ENCODE measurements at regions not wholly inside any gene's neighbourhood (a gene's known extent, or its start where the extent isn't known, plus 50 kb on each side); places are given as distances from the start of the nearest gene placed in this dataset.

DNA sequence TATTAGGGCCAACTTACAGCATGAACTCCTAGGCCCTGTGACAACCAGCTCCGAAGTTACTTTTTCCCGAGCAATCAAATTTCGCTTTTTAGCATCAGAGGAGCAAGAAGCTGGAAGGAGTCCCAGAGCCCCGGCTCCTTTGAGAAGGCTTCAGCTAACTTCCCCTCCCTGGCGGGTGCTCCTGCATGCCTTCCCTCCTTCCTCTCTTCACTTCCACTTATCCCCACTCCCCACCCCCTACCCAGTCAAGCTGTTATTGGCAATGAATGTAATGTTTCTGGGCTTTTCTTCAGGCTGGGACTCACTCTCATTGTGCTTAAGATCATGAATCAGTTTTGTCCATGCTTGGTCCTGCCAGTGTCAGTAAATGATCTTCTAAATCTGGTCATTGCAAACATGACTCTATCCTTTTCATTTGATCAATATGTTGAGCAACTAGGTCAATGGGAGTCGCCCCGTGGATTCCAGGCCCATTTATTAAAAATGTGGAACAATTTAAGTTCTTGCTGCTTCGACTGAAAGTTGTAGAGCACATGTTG lies 94.5 kb upstream of the TSPAN2 start:
- H3K4me3 Mint-ChIP-seq: no peak overlapping the region
- no peaks in the 10 kb centered on the region for H3K36me3 Mint-ChIP-seq
- no peaks in the 10 kb centered on the region for H3K9me3 Mint-ChIP-seq
- no peak for ATAC-seq (ENCODE audit: low read depth in 2 of 2)
- no peak for DNase-seq
- no peak overlapping the region for H3K27ac Mint-ChIP-seq
- peaks cover 0 to 15% (median 10%) of the 10 kb centered on the region in 3 donors for H3K27me3 Mint-ChIP-seq
- H3K4me1 Mint-ChIP-seq: no peaks in the 10 kb centered on the region

DNA sequence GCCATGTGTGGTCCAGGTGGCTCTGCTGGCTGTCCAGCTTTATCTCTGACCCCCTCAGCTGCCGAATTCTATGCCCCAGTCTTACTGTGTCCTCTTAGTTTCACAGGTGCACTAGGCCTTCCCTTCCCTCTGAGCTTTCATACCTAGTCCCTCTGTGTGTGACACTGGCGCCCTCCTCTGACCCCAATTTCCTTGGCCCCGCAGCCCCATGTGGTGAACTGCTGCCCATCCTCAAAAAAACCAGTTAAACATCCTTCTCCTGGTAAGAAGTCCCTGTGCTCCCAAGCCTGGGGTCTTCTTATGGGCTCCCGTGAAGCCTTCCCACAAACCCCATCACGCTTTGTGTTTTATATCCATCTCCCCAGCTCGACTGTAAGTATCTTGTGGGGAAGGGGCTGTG lies 93.9 kb upstream of the TSPAN2 start:
- Mint-ChIP-seq H3K27ac (no peak overlapping the region), H3K36me3 (no peaks in the 10 kb centered on the region), H3K4me3 (no peak overlapping the region), H3K4me1 (no peaks in the 10 kb centered on the region), H3K9me3 (no peaks in the 10 kb centered on the region), H3K27me3 (peaks cover 0 to 13% (median 11%) of the 10 kb centered on the region in 3 donors)
- DNase-seq (no peak), ATAC-seq (ENCODE audit: low read depth in 2 of 2) (no peak)

DNA sequence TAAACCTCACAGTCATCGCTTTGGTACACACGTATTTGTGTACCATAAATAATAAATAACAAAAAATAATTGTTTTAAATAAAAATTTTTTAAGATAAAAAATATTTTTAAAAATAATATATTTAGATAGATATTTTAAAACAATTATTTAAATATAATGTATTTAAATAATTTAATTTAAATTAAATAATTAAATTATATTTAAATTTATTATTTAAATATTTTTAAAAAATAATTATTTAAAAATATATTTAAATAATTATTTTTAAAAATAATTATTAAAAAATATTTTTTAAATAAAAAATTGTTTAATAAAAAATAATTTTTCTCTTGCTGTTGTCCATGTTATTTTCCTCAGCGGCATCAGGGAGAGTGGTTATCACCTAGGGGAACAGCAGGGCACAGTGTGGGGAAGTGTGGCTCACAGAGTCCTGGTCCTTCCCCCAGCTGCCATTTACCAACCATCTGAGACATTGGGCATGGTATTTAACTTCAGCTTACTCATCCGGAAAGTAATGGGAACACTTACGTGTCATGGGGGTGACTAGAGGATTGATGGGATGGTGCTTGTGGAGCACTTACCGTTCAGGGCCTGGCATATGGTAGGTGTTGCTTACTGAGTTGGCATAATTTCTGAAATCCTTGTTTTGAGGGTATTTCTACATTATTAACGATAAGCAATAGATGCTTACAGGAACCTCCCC lies 92.9 kb upstream of the TSPAN2 start:
- ATAC-seq (ENCODE audit: low read depth in 2 of 2): no peak

DNA sequence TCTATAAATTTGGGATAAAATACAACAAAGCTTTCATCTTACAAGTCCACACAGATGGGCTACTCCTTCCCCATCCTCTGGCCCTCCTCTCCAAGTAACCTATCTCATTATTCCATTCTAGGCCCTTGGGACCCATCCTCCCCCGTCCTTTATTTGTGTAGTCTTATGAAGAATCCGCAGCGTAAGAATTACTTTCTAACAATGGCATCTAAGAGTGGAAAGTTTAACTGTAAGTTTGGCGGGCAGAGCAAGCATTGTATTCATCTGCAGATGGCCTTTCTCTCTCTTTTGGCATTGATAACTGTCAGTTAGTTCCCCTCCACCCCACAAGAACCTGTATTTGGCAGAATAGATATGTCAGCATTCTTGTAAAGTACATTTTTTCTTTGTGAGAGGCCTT lies 91.9 kb upstream of the TSPAN2 start:
- no peaks in the 10 kb centered on the region for H3K9me3 Mint-ChIP-seq
- H3K27me3 Mint-ChIP-seq: peaks cover 0 to 7% (median 6%) of the 10 kb centered on the region in 3 donors
- no peak for ATAC-seq (ENCODE audit: low read depth in 2 of 2)

More for the DNA sequence above, 92.9 kb upstream of the TSPAN2 start:
- H3K4me3 Mint-ChIP-seq: no peak overlapping the region
- peaks cover 0 to 7% (median 6%) of the 10 kb centered on the region in 3 donors for H3K27me3 Mint-ChIP-seq
- no peaks in the 10 kb centered on the region for H3K36me3 Mint-ChIP-seq
- H3K27ac Mint-ChIP-seq: peak overlapping the region in 1 of 6 donors; percentile 15
- no peak for DNase-seq
- no peaks in the 10 kb centered on the region for H3K9me3 Mint-ChIP-seq
- H3K4me1 Mint-ChIP-seq: no peaks in the 10 kb centered on the region

DNA sequence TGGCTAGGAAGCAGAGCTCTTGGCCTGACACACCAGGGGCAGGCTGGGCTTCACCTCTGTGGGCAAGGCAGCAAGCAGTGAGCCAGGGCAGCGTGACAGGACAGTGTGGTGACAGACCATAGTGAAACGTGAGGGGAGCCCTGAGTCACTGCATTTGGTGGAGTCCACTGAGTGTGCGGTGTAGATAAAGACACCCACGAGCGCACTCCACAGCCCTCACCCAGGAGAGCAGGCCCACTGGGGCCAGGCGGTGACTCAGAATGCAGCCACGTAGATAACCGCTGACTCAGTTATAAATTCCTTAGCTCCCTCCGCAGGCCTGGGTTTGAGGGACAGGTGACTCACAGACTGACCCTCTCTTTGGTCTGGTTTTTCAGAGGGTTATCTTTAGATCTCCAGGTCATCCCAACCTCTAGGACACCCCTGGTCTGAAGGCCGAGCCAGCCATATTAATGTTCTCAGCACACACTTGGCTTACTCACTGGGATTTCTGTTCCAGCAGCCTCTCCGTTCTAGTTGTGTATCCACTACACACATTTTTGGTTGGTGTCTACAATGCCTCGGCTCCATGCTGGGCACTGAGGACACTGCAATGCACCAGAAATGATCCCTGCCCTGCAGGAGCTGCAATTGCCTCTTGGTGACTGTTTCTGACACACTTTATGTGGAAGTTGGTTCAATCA lies 90.2 kb upstream of the TSPAN2 start:
- no peak for ATAC-seq (ENCODE audit: low read depth in 2 of 2)
- no peaks in the 10 kb centered on the region for H3K9me3 Mint-ChIP-seq
- H3K4me3 Mint-ChIP-seq: no peak overlapping the region
- peaks cover 6 to 13% (median 7%) of the 10 kb centered on the region in 3 donors for H3K27me3 Mint-ChIP-seq
- no peaks in the 10 kb centered on the region for H3K4me1 Mint-ChIP-seq
- no peak for DNase-seq
- no peak overlapping the region for H3K27ac Mint-ChIP-seq
- H3K36me3 Mint-ChIP-seq: no peaks in the 10 kb centered on the region

More for the DNA sequence above, 91.9 kb upstream of the TSPAN2 start:
- no peak overlapping the region for H3K27ac Mint-ChIP-seq
- no peaks in the 10 kb centered on the region for H3K4me1 Mint-ChIP-seq
- H3K36me3 Mint-ChIP-seq: no peaks in the 10 kb centered on the region
- DNase-seq: no peak
- H3K4me3 Mint-ChIP-seq: no peak overlapping the region

DNA sequence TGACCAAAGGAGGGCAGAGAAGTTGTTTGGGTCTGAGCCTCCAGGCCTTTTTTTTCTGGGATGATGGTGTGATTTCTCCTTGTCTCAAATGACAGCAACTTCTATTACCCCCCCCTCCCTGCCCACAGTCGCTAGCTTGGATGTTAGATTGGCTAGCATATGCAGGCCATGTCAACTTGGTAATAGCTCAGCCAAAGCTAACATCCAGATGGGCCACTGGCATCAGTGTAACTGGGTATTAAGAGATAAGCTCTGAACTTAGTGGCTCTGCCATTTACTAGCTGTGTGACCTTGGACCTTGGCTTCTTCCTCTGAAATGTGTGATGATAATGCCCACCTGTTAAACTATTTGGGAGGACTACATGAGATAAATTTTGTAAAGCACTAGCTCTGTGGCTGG lies 86.9 kb upstream of the TSPAN2 start:
- ATAC-seq (ENCODE audit: low read depth in 2 of 2) (no peak), DNase-seq (no peak)
- Mint-ChIP-seq H3K27me3 (peaks cover 6 to 14% (median 10%) of the 10 kb centered on the region in 3 donors), H3K27ac (no peak overlapping the region), H3K9me3 (peaks cover 0 to 1% (median 0%) of the 10 kb centered on the region in 7 donors), H3K4me3 (no peak overlapping the region), H3K4me1 (no peaks in the 10 kb centered on the region), H3K36me3 (no peaks in the 10 kb centered on the region)

DNA sequence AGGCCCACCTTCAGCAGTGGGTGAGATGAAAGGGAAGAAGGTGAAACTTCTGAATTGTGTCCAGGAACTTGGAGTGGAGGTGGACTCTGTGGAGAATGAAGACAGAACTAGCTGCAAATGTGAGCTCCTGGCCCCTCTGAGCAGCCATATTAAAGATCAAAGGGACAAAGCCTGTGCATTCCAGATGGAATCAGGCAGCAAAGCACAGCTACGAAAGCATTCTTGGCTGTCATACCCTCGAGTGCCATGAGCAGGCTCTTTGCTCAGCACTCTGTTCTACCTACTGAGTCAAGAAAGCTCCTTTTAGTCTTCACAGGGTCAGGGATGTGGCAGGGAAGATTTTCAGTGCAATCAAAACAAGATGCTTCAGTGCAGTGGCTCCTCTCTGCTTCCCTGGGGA lies 86.3 kb upstream of the TSPAN2 start:
- Mint-ChIP-seq H3K4me3 (no peak overlapping the region), H3K27ac (no peak overlapping the region), H3K9me3 (peaks cover 0 to 1% (median 0%) of the 10 kb centered on the region in 7 donors), H3K4me1 (no peaks in the 10 kb centered on the region), H3K27me3 (peaks cover 6 to 19% (median 10%) of the 10 kb centered on the region in 3 donors), H3K36me3 (no peaks in the 10 kb centered on the region)
- no peak for ATAC-seq (ENCODE audit: low read depth in 2 of 2)
- no peak for DNase-seq

DNA sequence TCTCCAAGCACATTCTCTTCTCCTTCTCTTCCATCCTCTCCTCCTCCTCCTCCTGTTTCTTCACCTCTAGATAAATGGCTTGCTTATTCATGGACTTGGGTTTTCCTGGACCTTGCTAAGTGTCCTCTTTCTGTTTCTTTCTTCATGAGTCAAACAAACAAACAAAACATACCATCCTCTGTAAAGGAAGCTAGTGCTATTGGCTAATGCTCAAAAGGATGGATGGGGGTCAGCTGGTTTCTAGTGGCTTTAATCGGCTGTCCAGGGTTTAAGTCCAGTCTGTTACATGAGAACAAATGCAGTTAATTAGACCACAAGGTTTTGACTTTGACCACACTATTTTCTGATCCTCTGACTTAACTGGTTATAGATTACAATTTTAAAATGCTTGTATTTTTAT lies 83.8 kb upstream of the TSPAN2 start:
- no peaks in the 10 kb centered on the region for H3K4me1 Mint-ChIP-seq
- no peak overlapping the region for H3K4me3 Mint-ChIP-seq
- DNase-seq (no peak), ATAC-seq (ENCODE audit: low read depth in 2 of 2) (no peak)
- peaks cover 4 to 33% (median 6%) of the 10 kb centered on the region in 3 donors for H3K27me3 Mint-ChIP-seq
- H3K27ac Mint-ChIP-seq: no peak overlapping the region
- H3K9me3 Mint-ChIP-seq: peaks cover 0 to 1% (median 0%) of the 10 kb centered on the region in 7 donors
- H3K36me3 Mint-ChIP-seq: no peaks in the 10 kb centered on the region

DNA sequence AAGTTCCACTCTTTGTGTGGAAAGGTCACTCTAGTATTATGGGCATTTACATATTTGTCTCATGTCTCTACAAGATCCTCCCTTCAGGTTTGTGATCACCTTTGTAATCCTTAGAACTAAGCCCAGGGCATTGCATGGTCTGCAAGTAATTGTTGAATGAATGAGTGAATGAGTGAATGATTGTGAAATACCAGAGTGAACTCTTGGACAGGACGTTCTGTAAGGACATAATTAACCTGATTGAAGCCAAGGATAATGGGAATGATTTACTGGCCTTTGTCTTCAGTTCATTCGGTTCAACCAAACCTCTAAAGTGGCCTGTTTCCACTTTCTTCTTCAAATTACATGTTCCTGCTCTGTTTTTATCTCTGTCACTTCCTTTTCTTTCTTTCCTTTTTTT lies 83.0 kb upstream of the TSPAN2 start:
- DNase-seq (no peak), ATAC-seq (ENCODE audit: low read depth in 2 of 2) (no peak)
- H3K27ac Mint-ChIP-seq: no peak overlapping the region
- no peaks in the 10 kb centered on the region for H3K4me1 Mint-ChIP-seq
- H3K9me3 Mint-ChIP-seq: peaks cover 0 to 2% (median 0%) of the 10 kb centered on the region in 7 donors
- no peak overlapping the region for H3K4me3 Mint-ChIP-seq
- H3K36me3 Mint-ChIP-seq: no peaks in the 10 kb centered on the region
- H3K27me3 Mint-ChIP-seq: peaks cover 6 to 40% (median 11%) of the 10 kb centered on the region in 3 donors

DNA sequence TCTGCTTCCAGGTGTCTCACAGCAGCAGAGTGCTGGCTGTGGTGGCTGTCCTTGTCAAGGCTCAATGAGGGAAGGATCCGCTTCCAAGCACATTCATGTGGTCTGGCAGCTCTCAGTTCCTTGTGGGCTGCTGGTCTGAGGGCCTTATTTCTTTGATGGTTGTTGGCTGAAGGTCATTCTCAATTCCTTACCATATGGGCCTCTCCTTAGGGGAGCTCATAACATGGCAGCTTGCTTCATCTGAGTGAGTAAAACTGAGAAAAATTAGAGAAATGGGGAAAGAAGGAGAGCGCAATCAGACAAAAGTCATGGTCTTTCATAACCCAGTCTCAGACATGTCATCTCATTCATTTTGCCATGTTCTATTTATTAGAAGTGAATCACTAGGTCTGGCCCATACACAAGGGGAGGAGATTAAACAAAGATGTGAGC lies 81.7 kb upstream of the TSPAN2 start:
- Mint-ChIP-seq H3K36me3 (no peaks in the 10 kb centered on the region), H3K4me1 (no peaks in the 10 kb centered on the region), H3K27ac (no peak overlapping the region), H3K9me3 (peaks cover 0 to 2% (median 0%) of the 10 kb centered on the region in 7 donors), H3K27me3 (peaks cover 6 to 45% (median 15%) of the 10 kb centered on the region in 3 donors), H3K4me3 (no peak overlapping the region)
- DNase-seq (no peak), ATAC-seq (ENCODE audit: low read depth in 2 of 2) (no peak)

DNA sequence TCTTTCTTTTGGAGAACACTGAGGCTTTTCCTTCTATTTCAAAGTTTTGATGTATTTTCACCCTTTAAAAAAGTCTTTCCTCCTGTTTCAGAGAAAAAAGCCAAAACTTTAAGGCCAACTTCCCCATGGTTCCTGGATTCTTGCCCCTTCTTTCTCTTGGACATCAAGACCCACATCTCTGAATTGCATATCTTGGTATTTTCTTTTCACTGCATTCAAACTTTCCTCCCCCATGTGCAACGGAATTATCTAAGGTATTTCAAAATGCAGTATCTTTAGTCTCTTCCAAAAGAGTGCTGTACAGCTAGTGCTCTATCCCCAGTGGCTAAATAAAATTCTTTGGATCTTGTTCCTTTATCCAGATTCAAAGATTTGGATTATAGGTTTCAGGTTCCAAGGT lies 81.1 kb upstream of the TSPAN2 start:
- no peak for DNase-seq
- no peak overlapping the region for H3K27ac Mint-ChIP-seq
- no peak overlapping the region for H3K4me3 Mint-ChIP-seq
- peaks cover 4 to 43% (median 15%) of the 10 kb centered on the region in 3 donors for H3K27me3 Mint-ChIP-seq
- no peak for ATAC-seq (ENCODE audit: low read depth in 2 of 2)
- peaks cover 0 to 2% (median 0%) of the 10 kb centered on the region in 7 donors for H3K9me3 Mint-ChIP-seq
- no peaks in the 10 kb centered on the region for H3K4me1 Mint-ChIP-seq
- H3K36me3 Mint-ChIP-seq: no peaks in the 10 kb centered on the region

DNA sequence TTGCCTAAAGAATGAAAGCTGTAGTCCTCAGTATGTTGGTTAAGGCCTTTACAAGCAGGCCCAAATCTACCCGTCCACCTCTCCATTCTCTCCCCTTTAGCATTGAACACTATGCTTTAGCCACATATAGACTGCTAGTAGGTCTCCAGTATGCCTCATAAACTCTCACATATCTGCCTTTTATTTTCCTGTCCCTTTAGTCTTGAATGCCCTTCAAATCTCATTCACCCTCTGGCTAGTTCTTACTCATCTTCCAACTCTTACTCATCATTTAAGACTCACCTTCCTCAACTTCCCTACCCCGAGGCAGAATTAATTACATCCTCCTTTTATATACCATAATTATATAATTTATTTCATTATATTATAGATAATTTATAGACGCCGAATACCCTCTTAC lies 78.7 kb upstream of the TSPAN2 start:
- Mint-ChIP-seq H3K4me3 (no peak overlapping the region), H3K36me3 (no peaks in the 10 kb centered on the region), H3K4me1 (no peaks in the 10 kb centered on the region), H3K9me3 (peaks cover 0 to 4% (median 0%) of the 10 kb centered on the region in 7 donors), H3K27ac (no peak overlapping the region), H3K27me3 (peaks cover 4 to 38% (median 16%) of the 10 kb centered on the region in 3 donors)
- DNase-seq: no peak
- no peak for ATAC-seq (ENCODE audit: low read depth in 2 of 2)

DNA sequence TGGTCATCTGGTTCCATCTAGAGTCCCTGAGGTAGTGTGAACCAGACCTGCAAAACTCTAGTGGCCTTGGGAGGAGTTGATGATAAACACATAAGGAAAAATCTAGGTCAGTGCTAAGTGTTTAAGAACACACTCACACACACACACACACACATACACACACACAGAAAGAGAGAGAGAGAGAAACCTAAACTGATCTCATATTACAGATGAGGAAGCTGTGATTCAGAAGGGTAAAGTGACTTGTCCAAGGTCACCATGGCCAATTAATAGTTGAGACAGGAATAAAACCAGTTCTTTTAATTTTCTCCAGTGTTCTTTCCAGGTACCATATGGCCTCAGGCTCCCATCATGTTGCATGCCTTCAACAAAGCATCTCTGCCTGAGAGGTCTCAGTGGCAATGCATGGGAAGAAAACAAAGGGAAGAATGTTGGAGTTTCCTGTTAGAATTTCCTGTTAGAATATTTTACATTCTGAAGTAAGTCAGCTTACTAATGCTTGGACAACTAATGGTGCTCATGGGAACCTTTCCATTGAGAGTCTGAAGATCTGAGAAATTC lies 77.3 kb upstream of the TSPAN2 start:
- Mint-ChIP-seq H3K36me3 (no peaks in the 10 kb centered on the region), H3K27me3 (peaks cover 4 to 35% (median 15%) of the 10 kb centered on the region in 3 donors), H3K9me3 (peaks cover 0 to 4% (median 0%) of the 10 kb centered on the region in 7 donors), H3K4me1 (no peaks in the 10 kb centered on the region), H3K4me3 (no peak overlapping the region), H3K27ac (peak overlapping the region in 1 of 6 donors; percentile 56)
- no peak for DNase-seq
- no peak for ATAC-seq (ENCODE audit: low read depth in 2 of 2)

All from naive B cell (primary cell).